HCT116 (cell line): ENCODE measurements at regions not wholly inside any gene's neighbourhood (a gene's known extent, or its start where the extent isn't known, plus 50 kb on each side); places are given as distances from the start of the nearest gene placed in this dataset.

Experiments
- CBX3 ChIP-seq: IDR thresholded peaks from 2 replicates; pipeline ENCODE4 v1.6.1; 2012; ENCODE audit warnings: low read depth
- CTCF ChIP-seq, 3 experiments: fragments of 200-600 bp in 1 of 3; sonication (generic) in 1 of 3; IDR thresholded peaks in 2 of 3; conservative IDR thresholded peaks in 1 of 3; 2 replicates each; pipeline ENCODE4 v1.5.1; 2012 to 2017; ENCODE audit warnings: low read depth in 2 of 3, low read length in 2 of 3, antibody characterized with exemption in 1 of 3, borderline replicate concordance in 1 of 3, control low read depth in 1 of 3, mild to moderate bottlenecking in 1 of 3, mixed read lengths in 1 of 3, mixed run types in 1 of 3, moderate library complexity in 1 of 3; ENCODE audit not compliant: insufficient read depth in 1 of 3
- EZH2phosphoT487 ChIP-seq: fragments of 200-600 bp; IDR thresholded peaks from 2 replicates; pipeline ENCODE4 v1.6.1; 2018; ENCODE audit warnings: antibody characterized with exemption, borderline replicate concordance
- JUND ChIP-seq: IDR thresholded peaks from 2 replicates; pipeline ENCODE4 v1.6.1; 2012

GRCh38 chr10:89985446-89985845, 284.1 kb downstream of the KIF20B start:
- TF ChIP-seq CTCF (IDR thresholded peaks at IDR 0.05 in 2 of 3, conservative IDR thresholded peaks at IDR 0.05 in 1 of 3; ENCODE audit: borderline replicate concordance in 1 of 3, insufficient read depth in 1 of 3, low read depth in 2 of 3, low read length in 2 of 3) (no peak), CBX3 (no peak), JUND (no peak), EZH2phosphoT487 (no peak)
